Liver (tissue), 3 donors: ENCODE measurements at regions not wholly inside any gene's neighbourhood (a gene's known extent, or its start where the extent isn't known, plus 50 kb on each side); places are given as distances from the start of the nearest gene placed in this dataset.

Experiments
- EGR1 ChIP-seq, 2 donors: IDR thresholded peaks; 2 replicates each; pipeline ENCODE4 v1.6.1; 2016 to 2018; ENCODE audit warnings: antibody characterized with exemption in 2 of 2, low read depth in 2 of 2
- RAD21 ChIP-seq, 2 donors: IDR thresholded peaks; 2 replicates each; pipeline ENCODE4 v1.6.1; 2016; ENCODE audit warnings: antibody characterized with exemption in 2 of 2, mild to moderate bottlenecking in 2 of 2
- SP1 ChIP-seq: IDR thresholded peaks from 2 replicates; pipeline ENCODE4 v1.6.1; 2018; ENCODE audit warnings: antibody characterized with exemption, mild to moderate bottlenecking
- TAF1 ChIP-seq: conservative IDR thresholded peaks from 2 replicates; pipeline ENCODE4 v1.6.1; 2016; ENCODE audit warnings: antibody characterized with exemption, mild to moderate bottlenecking
- TF ChIP-seq, protein P1 (sequence below): fragments of 150-350 bp; IDR thresholded peaks from 2 replicates; pipeline ENCODE4 v1.5.1; 2017; ENCODE audit warnings: improper control_type of control experiment, low read depth, low read length; ENCODE audit not compliant: missing input control
- TF ChIP-seq, protein P2 (sequence below): IDR thresholded peaks from 2 replicates; pipeline ENCODE4 v1.6.1; 2016; ENCODE audit warnings: antibody characterized with exemption
- TF ChIP-seq, protein P3 (sequence below): IDR thresholded peaks from 2 replicates; pipeline ENCODE4 v1.6.1; 2016; ENCODE audit warnings: antibody characterized with exemption, mild to moderate bottlenecking
- TF ChIP-seq, protein P4 (sequence below): IDR thresholded peaks from 2 replicates; pipeline ENCODE4 v1.6.1; 2016; ENCODE audit warnings: antibody characterized with exemption
- TF ChIP-seq, protein P5 (sequence below): IDR thresholded peaks from 2 replicates; pipeline ENCODE4 v1.6.1; 2016; ENCODE audit warnings: antibody characterized with exemption
- donor health status: healthy.
- donor health status: healthy.

DNA sequence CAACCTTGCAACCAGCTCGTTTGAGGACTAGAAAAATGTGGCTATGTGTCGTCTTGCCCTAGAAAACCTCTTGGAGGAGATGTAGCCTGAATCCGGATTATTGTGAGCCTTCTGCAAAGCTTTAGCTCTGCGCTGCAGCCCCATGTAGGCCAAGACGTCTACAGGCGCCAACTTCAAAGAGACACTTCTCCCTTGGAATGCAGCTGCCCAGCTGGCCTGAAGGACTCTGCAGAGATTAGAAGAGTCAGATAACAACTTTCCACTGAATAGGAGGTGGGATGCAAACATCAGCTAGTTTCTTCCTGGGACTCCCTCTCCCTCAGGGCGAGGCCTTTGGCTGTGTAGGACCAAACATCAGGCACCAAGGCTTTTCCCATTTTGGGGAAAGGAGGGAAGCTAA, 356.5 kb upstream of the IL12A start:
- TF ChIP-seq, protein P1, sequence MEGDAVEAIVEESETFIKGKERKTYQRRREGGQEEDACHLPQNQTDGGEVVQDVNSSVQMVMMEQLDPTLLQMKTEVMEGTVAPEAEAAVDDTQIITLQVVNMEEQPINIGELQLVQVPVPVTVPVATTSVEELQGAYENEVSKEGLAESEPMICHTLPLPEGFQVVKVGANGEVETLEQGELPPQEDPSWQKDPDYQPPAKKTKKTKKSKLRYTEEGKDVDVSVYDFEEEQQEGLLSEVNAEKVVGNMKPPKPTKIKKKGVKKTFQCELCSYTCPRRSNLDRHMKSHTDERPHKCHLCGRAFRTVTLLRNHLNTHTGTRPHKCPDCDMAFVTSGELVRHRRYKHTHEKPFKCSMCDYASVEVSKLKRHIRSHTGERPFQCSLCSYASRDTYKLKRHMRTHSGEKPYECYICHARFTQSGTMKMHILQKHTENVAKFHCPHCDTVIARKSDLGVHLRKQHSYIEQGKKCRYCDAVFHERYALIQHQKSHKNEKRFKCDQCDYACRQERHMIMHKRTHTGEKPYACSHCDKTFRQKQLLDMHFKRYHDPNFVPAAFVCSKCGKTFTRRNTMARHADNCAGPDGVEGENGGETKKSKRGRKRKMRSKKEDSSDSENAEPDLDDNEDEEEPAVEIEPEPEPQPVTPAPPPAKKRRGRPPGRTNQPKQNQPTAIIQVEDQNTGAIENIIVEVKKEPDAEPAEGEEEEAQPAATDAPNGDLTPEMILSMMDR = no peak
- TF ChIP-seq, protein P2, sequence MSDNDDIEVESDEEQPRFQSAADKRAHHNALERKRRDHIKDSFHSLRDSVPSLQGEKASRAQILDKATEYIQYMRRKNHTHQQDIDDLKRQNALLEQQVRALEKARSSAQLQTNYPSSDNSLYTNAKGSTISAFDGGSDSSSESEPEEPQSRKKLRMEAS = no peak
- TF ChIP-seq RAD21 (IDR thresholded peaks at IDR 0.05) (no peak), SP1 (no peak), TAF1 (no peak), EGR1 (IDR thresholded peaks at IDR 0.05; ENCODE audit: low read depth in 2 of 2) (no peak)
- TF ChIP-seq, protein P3, sequence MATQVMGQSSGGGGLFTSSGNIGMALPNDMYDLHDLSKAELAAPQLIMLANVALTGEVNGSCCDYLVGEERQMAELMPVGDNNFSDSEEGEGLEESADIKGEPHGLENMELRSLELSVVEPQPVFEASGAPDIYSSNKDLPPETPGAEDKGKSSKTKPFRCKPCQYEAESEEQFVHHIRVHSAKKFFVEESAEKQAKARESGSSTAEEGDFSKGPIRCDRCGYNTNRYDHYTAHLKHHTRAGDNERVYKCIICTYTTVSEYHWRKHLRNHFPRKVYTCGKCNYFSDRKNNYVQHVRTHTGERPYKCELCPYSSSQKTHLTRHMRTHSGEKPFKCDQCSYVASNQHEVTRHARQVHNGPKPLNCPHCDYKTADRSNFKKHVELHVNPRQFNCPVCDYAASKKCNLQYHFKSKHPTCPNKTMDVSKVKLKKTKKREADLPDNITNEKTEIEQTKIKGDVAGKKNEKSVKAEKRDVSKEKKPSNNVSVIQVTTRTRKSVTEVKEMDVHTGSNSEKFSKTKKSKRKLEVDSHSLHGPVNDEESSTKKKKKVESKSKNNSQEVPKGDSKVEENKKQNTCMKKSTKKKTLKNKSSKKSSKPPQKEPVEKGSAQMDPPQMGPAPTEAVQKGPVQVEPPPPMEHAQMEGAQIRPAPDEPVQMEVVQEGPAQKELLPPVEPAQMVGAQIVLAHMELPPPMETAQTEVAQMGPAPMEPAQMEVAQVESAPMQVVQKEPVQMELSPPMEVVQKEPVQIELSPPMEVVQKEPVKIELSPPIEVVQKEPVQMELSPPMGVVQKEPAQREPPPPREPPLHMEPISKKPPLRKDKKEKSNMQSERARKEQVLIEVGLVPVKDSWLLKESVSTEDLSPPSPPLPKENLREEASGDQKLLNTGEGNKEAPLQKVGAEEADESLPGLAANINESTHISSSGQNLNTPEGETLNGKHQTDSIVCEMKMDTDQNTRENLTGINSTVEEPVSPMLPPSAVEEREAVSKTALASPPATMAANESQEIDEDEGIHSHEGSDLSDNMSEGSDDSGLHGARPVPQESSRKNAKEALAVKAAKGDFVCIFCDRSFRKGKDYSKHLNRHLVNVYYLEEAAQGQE = no peak
- TF ChIP-seq, protein P4, sequence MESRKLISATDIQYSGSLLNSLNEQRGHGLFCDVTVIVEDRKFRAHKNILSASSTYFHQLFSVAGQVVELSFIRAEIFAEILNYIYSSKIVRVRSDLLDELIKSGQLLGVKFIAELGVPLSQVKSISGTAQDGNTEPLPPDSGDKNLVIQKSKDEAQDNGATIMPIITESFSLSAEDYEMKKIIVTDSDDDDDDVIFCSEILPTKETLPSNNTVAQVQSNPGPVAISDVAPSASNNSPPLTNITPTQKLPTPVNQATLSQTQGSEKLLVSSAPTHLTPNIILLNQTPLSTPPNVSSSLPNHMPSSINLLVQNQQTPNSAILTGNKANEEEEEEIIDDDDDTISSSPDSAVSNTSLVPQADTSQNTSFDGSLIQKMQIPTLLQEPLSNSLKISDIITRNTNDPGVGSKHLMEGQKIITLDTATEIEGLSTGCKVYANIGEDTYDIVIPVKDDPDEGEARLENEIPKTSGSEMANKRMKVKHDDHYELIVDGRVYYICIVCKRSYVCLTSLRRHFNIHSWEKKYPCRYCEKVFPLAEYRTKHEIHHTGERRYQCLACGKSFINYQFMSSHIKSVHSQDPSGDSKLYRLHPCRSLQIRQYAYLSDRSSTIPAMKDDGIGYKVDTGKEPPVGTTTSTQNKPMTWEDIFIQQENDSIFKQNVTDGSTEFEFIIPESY = no peak
- TF ChIP-seq, protein P5, sequence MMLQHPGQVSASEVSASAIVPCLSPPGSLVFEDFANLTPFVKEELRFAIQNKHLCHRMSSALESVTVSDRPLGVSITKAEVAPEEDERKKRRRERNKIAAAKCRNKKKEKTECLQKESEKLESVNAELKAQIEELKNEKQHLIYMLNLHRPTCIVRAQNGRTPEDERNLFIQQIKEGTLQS = no peak
